Fibroblast of mammary gland (primary cell): ENCODE measurements at regions not wholly inside any gene's neighbourhood (a gene's known extent, or its start where the extent isn't known, plus 50 kb on each side); places are given as distances from the start of the nearest gene placed in this dataset.
"Not testable (repeated sequence)": the region's sequence is repeated elsewhere in the genome, so short reads cannot be mapped to it uniquely, and the experiment has no call there.

Experiments
- DNase-seq: peaks from one replicate; pipeline ENCODE4 v3.0.0-alpha.2; 2010; ENCODE audit warnings: low read depth
- H3K4me3 ChIP-seq: 2 replicates; pipeline ENCODE4 v1.5.1; 2011; ENCODE audit warnings: low read depth, mild to moderate bottlenecking, low read length, moderate library complexity; ENCODE audit not compliant: control insufficient read depth
- CTCF ChIP-seq: conservative IDR thresholded peaks from 2 replicates; pipeline ENCODE4 v1.5.1; 2011; ENCODE audit warnings: low read depth, low read length, inconsistent platforms; ENCODE audit not compliant: control insufficient read depth, insufficient read depth

- no peak for TF ChIP-seq CTCF
- H3K4me3 ChIP-seq: no peak overlapping the region
- no peak for DNase-seq
These were observed 330.8 kb upstream of the DEFB112 start for GRCh38 chr6:50380406-50381098.

DNA sequence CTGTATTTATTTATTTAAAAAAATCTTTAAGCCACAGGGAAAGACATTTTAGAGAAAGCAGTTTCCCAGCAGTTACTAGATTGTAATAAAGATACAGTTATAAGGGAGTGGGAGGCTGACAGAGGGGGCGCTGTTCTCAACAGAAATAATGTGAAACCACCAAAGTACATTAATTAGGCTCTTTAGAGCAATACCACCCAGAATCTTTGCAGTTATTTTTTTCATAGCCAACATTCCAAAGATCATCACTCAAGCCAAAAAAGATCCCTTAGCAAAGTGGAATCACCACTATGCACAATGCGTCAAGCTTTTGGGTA, 331.3 kb upstream of the DEFB112 start:
- no peak for TF ChIP-seq CTCF
- no peak for DNase-seq
- H3K4me3 ChIP-seq: no peak overlapping the region

DNA sequence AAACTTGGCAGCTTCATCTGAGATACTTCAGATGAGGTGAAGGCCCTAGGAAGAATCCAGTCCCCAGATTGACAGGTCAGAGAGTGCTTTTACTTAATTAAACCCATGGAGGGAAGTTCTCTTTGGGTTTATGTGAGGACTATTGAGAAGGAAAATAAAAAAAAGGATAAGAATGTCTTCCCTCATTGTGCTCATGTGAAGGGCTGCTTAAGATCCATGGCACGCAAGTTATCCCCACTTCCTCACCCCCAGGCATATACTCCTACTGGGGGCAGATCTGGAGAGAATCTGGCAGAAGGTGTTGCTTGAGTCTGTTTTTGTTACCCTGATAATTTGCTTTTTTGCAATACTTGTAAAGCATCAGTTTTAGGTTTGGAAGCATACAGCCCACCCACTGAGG, 322.9 kb upstream of the TFAP2D start:
- no peak for TF ChIP-seq CTCF
- DNase-seq: no peak
- no peak overlapping the region for H3K4me3 ChIP-seq

GRCh38 chr6:50394139-50394538, 319.2 kb upstream of the TFAP2D start:
- DNase-seq, H3K4me3 ChIP-seq: not testable (repeated sequence)

- no peak for DNase-seq
- TF ChIP-seq CTCF: no peak
- no peak overlapping the region for H3K4me3 ChIP-seq
These were observed 308.7 kb upstream of the TFAP2D start for GRCh38 chr6:50404643-50405042.

GRCh38 chr6:50410579-50410978, 302.7 kb upstream of the TFAP2D start:
- H3K4me3 ChIP-seq: no peak overlapping the region
- DNase-seq: no peak
- TF ChIP-seq CTCF: no peak

DNA sequence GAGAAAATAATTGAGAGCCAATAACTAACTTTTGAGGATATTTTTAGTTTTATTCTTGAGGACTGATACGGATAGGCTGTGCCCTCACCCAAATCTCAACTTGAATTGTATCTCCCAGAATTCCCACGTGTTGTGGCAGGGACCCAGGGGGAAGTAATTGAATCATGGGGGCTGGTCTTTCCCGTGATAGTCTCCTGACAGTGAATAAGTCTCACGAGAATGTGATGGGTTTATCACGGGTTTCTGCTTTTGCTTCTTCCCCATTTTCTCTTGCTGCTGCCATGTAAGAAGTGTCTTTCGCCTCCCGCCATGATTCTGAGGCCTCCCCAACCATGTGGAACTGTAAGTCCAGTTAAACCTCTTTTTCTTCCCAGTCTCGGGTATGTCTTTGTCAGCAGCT, 292.3 kb upstream of the TFAP2D start:
- not testable (repeated sequence) for DNase-seq, H3K4me3 ChIP-seq

DNA sequence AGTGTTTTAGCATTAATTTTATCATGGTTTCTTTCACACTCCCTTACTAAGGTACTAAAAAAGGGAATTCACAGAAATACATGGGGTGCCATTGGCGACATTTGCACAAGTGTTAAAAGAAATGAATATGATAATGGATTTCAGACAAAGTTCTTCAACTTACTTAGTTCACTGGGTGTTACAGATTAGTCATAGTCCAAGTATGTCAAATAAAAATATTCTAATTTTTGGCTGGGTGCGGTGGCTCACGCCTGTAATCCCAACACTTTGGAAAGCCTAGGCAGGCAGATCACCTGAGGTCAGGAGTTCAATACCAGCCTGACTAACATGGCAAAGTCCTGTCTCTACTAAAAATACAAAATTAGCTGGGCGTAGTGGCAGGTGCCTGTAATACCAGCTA, 286.1 kb upstream of the TFAP2D start:
- TF ChIP-seq CTCF: no peak

More for the DNA sequence above, 286.1 kb upstream of the TFAP2D start:
- no peak for DNase-seq
- H3K4me3 ChIP-seq: no peak overlapping the region
